ENCODE measurements at regions not wholly inside any gene's neighbourhood (a gene's known extent, or its start where the extent isn't known, plus 50 kb on each side); places are given as distances from the start of the nearest gene placed in this dataset.

GRCh38 chr11:4190098-4190497 lies 95.5 kb downstream of the RRM1 start:
- no peaks in the 10 kb centered on the region for H3K36me3 ChIP-seq (ENCODE audit: control insufficient read depth, insufficient read depth, low read length)
- Mint-ChIP-seq H3K27ac (no peak overlapping the region), H3K4me1 (peaks cover 15% of the 10 kb centered on the region), H3K4me3 (no peak overlapping the region), H3K36me3 (ENCODE audit: low read depth) (no peaks in the 10 kb centered on the region), H3K27me3 (ENCODE audit: insufficient read depth) (peaks cover 11% of the 10 kb centered on the region), H3K9me3 (no peaks in the 10 kb centered on the region)
- no peaks in the 10 kb centered on the region for H3K9me3 ChIP-seq (ENCODE audit: control insufficient read depth, low read length)
- no peak for DNase-seq
- 48 to 50% methylated on average over 2 of the region's 2 CpGs for WGBS, 2 experiments (ENCODE audit: insufficient coverage in 1 of 2, insufficient read length in 1 of 2)
- TF ChIP-seq, protein P1, sequence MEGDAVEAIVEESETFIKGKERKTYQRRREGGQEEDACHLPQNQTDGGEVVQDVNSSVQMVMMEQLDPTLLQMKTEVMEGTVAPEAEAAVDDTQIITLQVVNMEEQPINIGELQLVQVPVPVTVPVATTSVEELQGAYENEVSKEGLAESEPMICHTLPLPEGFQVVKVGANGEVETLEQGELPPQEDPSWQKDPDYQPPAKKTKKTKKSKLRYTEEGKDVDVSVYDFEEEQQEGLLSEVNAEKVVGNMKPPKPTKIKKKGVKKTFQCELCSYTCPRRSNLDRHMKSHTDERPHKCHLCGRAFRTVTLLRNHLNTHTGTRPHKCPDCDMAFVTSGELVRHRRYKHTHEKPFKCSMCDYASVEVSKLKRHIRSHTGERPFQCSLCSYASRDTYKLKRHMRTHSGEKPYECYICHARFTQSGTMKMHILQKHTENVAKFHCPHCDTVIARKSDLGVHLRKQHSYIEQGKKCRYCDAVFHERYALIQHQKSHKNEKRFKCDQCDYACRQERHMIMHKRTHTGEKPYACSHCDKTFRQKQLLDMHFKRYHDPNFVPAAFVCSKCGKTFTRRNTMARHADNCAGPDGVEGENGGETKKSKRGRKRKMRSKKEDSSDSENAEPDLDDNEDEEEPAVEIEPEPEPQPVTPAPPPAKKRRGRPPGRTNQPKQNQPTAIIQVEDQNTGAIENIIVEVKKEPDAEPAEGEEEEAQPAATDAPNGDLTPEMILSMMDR (conservative IDR thresholded peaks at IDR 0.05), result no peak
- no peak overlapping the region for H3K27ac ChIP-seq (ENCODE audit: low read depth, low read length)
- H3K9ac ChIP-seq (ENCODE audit: extremely low read depth, low read length, poor library complexity, severe bottlenecking), result no peak overlapping the region
- H3K27me3 ChIP-seq (ENCODE audit: control insufficient read depth, insufficient read depth, low read length, poor library complexity, severe bottlenecking), result no peaks in the 10 kb centered on the region
- H3K4me3 ChIP-seq (ENCODE audit: low read length), result no peak overlapping the region
- no peaks in the 10 kb centered on the region for H3K4me1 ChIP-seq (ENCODE audit: control insufficient read depth, insufficient read depth, low read length)
